Peyer's patch (tissue), 4 donors: ENCODE measurements at regions not wholly inside any gene's neighbourhood (a gene's known extent, or its start where the extent isn't known, plus 50 kb on each side); places are given as distances from the start of the nearest gene placed in this dataset.

Experiments used
- POLR2A ChIP-seq, 2 donors: fragments of 450-650 bp; IDR thresholded peaks; one replicate each; pipeline ENCODE4 v1.5.1; 2017; ENCODE audit warnings: antibody characterized with exemption in 2 of 2, mild to moderate bottlenecking in 2 of 2, moderate library complexity in 2 of 2
- TF ChIP-seq, protein P1 (sequence below), 6 experiments: fragments of 450-650 bp in 4 of 6; fragments of 200-600 bp in 2 of 6; sonication (generic) in 1 of 6; IDR thresholded peaks; one replicate each; pipeline ENCODE4 v1.5.1; 2017 to 2019; ENCODE audit warnings: antibody characterized with exemption in 6 of 6, mild to moderate bottlenecking in 3 of 6, moderate library complexity in 1 of 6

DNA sequence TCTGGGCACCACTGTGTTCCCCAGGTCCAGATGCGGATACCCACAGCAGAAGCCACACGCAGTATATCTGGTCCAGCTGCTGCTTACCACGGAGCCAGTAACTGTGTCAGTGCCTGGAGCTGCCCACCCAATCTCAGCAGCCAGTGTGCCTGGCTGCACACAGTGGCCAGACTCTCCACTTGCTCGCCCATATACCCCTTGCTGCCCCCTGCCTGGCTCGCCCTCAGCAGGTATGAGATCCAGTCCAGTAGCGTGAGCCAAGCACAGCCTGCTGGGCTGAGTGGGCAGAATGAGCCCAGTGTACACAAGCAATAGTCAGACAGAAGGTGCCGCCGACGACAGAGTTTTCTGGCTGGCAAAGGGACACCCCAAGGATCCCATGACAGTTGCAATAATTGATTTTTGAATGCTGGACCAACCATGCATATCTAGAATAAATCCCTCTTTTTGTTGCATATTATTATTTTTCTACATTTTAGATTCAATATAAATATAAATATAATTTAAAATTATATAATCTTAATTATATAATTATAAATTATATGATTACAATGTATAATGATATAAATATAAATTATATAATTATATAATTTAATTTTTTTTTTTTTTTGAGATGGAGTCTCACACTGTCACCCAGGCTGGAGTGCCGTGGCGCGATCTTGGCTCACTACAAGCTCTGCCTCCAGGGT, 918.8 kb upstream of the MIR17HG start:
- TF ChIP-seq, protein P1, sequence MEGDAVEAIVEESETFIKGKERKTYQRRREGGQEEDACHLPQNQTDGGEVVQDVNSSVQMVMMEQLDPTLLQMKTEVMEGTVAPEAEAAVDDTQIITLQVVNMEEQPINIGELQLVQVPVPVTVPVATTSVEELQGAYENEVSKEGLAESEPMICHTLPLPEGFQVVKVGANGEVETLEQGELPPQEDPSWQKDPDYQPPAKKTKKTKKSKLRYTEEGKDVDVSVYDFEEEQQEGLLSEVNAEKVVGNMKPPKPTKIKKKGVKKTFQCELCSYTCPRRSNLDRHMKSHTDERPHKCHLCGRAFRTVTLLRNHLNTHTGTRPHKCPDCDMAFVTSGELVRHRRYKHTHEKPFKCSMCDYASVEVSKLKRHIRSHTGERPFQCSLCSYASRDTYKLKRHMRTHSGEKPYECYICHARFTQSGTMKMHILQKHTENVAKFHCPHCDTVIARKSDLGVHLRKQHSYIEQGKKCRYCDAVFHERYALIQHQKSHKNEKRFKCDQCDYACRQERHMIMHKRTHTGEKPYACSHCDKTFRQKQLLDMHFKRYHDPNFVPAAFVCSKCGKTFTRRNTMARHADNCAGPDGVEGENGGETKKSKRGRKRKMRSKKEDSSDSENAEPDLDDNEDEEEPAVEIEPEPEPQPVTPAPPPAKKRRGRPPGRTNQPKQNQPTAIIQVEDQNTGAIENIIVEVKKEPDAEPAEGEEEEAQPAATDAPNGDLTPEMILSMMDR (IDR thresholded peaks at IDR 0.05): no peak
- TF ChIP-seq POLR2A (IDR thresholded peaks at IDR 0.05): no peak
